Hepatocyte (in vitro differentiated cells): ENCODE measurements at regions not wholly inside any gene's neighbourhood (a gene's known extent, or its start where the extent isn't known, plus 50 kb on each side); places are given as distances from the start of the nearest gene placed in this dataset.

Experiments
- DNase-seq: peaks from one replicate; pipeline ENCODE4 v3.0.0-alpha.2; 2016; ENCODE audit warnings: low spot score
- H2AFZ ChIP-seq: fragments of 200-600 bp; sonication (generic); 2 replicates; pipeline ENCODE4 v1.6.0; 2016; ENCODE audit warnings: antibody characterized with exemption, mild to moderate bottlenecking
- H3K27ac ChIP-seq: fragments of 200-600 bp; sonication (generic); 2 replicates; pipeline ENCODE4 v1.5.1; 2016; ENCODE audit warnings: mild to moderate bottlenecking
- H3K27me3 ChIP-seq: fragments of 200-600 bp; sonication (generic); 2 replicates; pipeline ENCODE4 v1.6.1; 2016
- H3K36me3 ChIP-seq: fragments of 200-600 bp; sonication (generic); replicated peaks from 2 replicates; pipeline ENCODE4 v1.5.1; 2016; ENCODE audit warnings: low read depth; ENCODE audit not compliant: insufficient read depth
- H3K4me1 ChIP-seq: fragments of 200-600 bp; sonication (generic); 2 replicates; pipeline ENCODE4 v1.5.1; 2016; ENCODE audit warnings: mild to moderate bottlenecking, moderate library complexity; ENCODE audit not compliant: insufficient read depth
- H3K4me2 ChIP-seq: fragments of 200-600 bp; sonication (generic); 2 replicates; pipeline ENCODE4 v1.6.0; 2016
- H3K4me3 ChIP-seq: fragments of 200-600 bp; sonication (generic); 2 replicates; pipeline ENCODE4 v1.5.1; 2016; ENCODE audit warnings: mild to moderate bottlenecking
- H3K79me2 ChIP-seq: fragments of 200-600 bp; sonication (generic); 2 replicates; pipeline ENCODE4 v1.6.0; 2017; ENCODE audit warnings: mild to moderate bottlenecking
- H3K9me2 ChIP-seq: fragments of 200-600 bp; sonication (generic); replicated peaks from 2 replicates; pipeline ENCODE4 v1.6.0; 2017; ENCODE audit warnings: mild to moderate bottlenecking; ENCODE audit not compliant: insufficient read depth
- H3K9me3 ChIP-seq: fragments of 200-600 bp; sonication (generic); 2 replicates; pipeline ENCODE4 v1.5.1; 2016; ENCODE audit warnings: low read depth, mild to moderate bottlenecking
- H4K20me1 ChIP-seq: fragments of 200-600 bp; sonication (generic); 2 replicates; pipeline ENCODE4 v1.6.0; 2016; ENCODE audit warnings: mild to moderate bottlenecking; ENCODE audit not compliant: insufficient read depth, poor library complexity, severe bottlenecking
- EZH2 ChIP-seq: fragments of 200-600 bp; sonication (generic); IDR thresholded peaks from 2 replicates; pipeline ENCODE4 v1.6.1; 2016; ENCODE audit warnings: antibody characterized with exemption, mild to moderate bottlenecking, borderline replicate concordance
- EZH2phosphoT487 ChIP-seq: fragments of 200-600 bp; sonication (generic); IDR thresholded peaks from one replicate; pipeline ENCODE4 v1.6.1; 2018; ENCODE audit warnings: antibody characterized with exemption, mild to moderate bottlenecking, low read depth, moderate library complexity; ENCODE audit not compliant: unreplicated experiment, severe bottlenecking
- WGBS: methylation state at CpG from one replicate; pipeline ENCODE4 v1.1.6; 2016; ENCODE audit warnings: low lambda C conversion rate; ENCODE audit errors: missing lambda C conversion rate; 5-methylcytosine and 5-hydroxymethylcytosine counted together
- TF ChIP-seq, protein P1 (sequence below): fragments of 200-600 bp; sonication (generic); IDR thresholded peaks from 2 replicates; pipeline ENCODE4 v1.5.1; 2016; ENCODE audit warnings: antibody characterized with exemption, mild to moderate bottlenecking; ENCODE audit not compliant: poor library complexity

GRCh38 chr6:71399279-71399678 is 110.7 kb downstream of the OGFRL1 start:
- 92% methylated on average over 2 of the region's 2 CpGs for WGBS
- no peak for DNase-seq
- H3K79me2 ChIP-seq = peaks cover 6% of the 10 kb centered on the region
- H3K36me3 ChIP-seq = no peaks in the 10 kb centered on the region
- H4K20me1 ChIP-seq = no peaks in the 10 kb centered on the region
- H2AFZ ChIP-seq = no peak overlapping the region
- no peaks in the 10 kb centered on the region for H3K27me3 ChIP-seq
- H3K4me1 ChIP-seq = peaks cover 14% of the 10 kb centered on the region
- no peak overlapping the region for H3K27ac ChIP-seq
- H3K9me3 ChIP-seq = no peaks in the 10 kb centered on the region
- no peaks in the 10 kb centered on the region for H3K9me2 ChIP-seq
- no peak overlapping the region for H3K4me3 ChIP-seq
- H3K4me2 ChIP-seq = no peak overlapping the region
- TF ChIP-seq EZH2phosphoT487 (no peak), EZH2 (no peak)
- TF ChIP-seq, protein P1, sequence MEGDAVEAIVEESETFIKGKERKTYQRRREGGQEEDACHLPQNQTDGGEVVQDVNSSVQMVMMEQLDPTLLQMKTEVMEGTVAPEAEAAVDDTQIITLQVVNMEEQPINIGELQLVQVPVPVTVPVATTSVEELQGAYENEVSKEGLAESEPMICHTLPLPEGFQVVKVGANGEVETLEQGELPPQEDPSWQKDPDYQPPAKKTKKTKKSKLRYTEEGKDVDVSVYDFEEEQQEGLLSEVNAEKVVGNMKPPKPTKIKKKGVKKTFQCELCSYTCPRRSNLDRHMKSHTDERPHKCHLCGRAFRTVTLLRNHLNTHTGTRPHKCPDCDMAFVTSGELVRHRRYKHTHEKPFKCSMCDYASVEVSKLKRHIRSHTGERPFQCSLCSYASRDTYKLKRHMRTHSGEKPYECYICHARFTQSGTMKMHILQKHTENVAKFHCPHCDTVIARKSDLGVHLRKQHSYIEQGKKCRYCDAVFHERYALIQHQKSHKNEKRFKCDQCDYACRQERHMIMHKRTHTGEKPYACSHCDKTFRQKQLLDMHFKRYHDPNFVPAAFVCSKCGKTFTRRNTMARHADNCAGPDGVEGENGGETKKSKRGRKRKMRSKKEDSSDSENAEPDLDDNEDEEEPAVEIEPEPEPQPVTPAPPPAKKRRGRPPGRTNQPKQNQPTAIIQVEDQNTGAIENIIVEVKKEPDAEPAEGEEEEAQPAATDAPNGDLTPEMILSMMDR = no peak

DNA sequence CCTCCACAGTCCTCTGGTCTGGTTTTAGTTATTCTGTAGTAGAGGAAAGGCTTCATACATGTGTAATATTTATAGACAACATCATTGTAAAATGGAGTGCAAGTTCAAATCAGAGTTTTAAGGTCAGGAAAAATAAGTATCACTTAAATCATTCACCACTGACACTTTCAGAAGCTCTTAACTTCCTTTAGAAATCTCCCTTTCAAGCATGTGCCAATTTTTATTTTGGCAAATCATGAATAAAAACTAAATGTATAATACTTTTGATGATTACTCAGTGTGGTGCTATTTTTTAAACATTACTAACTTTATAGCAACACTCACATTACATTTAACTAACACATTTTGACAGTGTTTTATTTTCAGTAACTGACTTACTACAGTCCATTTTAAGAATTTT is 112.2 kb downstream of the OGFRL1 start:
- Histone ChIP-seq H3K36me3 (no peaks in the 10 kb centered on the region), H3K4me3 (no peak overlapping the region), H4K20me1 (no peaks in the 10 kb centered on the region), H3K4me2 (no peak overlapping the region), H3K9me2 (no peaks in the 10 kb centered on the region), H2AFZ (no peak overlapping the region), H3K27ac (no peak overlapping the region), H3K27me3 (no peaks in the 10 kb centered on the region), H3K4me1 (peaks cover 22% of the 10 kb centered on the region), H3K9me3 (no peaks in the 10 kb centered on the region), H3K79me2 (peaks cover 9% of the 10 kb centered on the region)
- TF ChIP-seq, protein P1 = no peak
- TF ChIP-seq EZH2phosphoT487 (no peak), EZH2 (no peak)
- DNase-seq = no peak

- whole genome bisulfite sequencing = 67% methylated on average over 3 of the region's 3 CpGs
- no peaks in the 10 kb centered on the region for H3K36me3 ChIP-seq
- TF ChIP-seq EZH2phosphoT487 (no peak), EZH2 (no peak)
- H3K9me3 ChIP-seq = no peaks in the 10 kb centered on the region
- peaks cover 22% of the 10 kb centered on the region for H3K4me1 ChIP-seq
- H3K4me3 ChIP-seq = no peak overlapping the region
- H3K9me2 ChIP-seq = no peaks in the 10 kb centered on the region
- H3K27me3 ChIP-seq = no peaks in the 10 kb centered on the region
- no peak overlapping the region for H3K4me2 ChIP-seq
- H3K79me2 ChIP-seq = peaks cover 9% of the 10 kb centered on the region
- H4K20me1 ChIP-seq = no peaks in the 10 kb centered on the region
- H3K27ac ChIP-seq = no peak overlapping the region
- no peak for DNase-seq
- no peak overlapping the region for H2AFZ ChIP-seq
These were observed 113.5 kb downstream of the OGFRL1 start for GRCh38 chr6:71402096-71402495.

- no peak for DNase-seq
- H2AFZ ChIP-seq = peak overlapping the region; percentile 8
- no peak for TF ChIP-seq EZH2phosphoT487
- H3K4me1 ChIP-seq = peaks cover 22% of the 10 kb centered on the region
- no peaks in the 10 kb centered on the region for H3K9me3 ChIP-seq
- WGBS = 40% methylated on average over 9 of the region's 9 CpGs
- H4K20me1 ChIP-seq = no peaks in the 10 kb centered on the region
- H3K27me3 ChIP-seq = no peaks in the 10 kb centered on the region
- H3K9me2 ChIP-seq = no peaks in the 10 kb centered on the region
- H3K4me3 ChIP-seq = no peak overlapping the region
- H3K27ac ChIP-seq = peak overlapping the region; percentile 55
- peaks cover 9% of the 10 kb centered on the region for H3K79me2 ChIP-seq
- H3K36me3 ChIP-seq = no peaks in the 10 kb centered on the region
- peak overlapping the region; percentile 44 for H3K4me2 ChIP-seq
These were observed 115.0 kb downstream of the OGFRL1 start for GRCh38 chr6:71403422-71404134.
